MM.1S (cell line): ENCODE measurements at regions not wholly inside any gene's neighbourhood (a gene's known extent, or its start where the extent isn't known, plus 50 kb on each side); places are given as distances from the start of the nearest gene placed in this dataset.

ENCODE experiments used
- DNase-seq: peaks from one replicate; pipeline ENCODE4 v3.0.0-alpha.2; 2015
- H2AFZ ChIP-seq: fragments of 300-600 bp; sonication (generic); 2 replicates; pipeline ENCODE4 v1.6.0; 2016; ENCODE audit warnings: antibody characterized with exemption, low read length
- H3F3A ChIP-seq: fragments of 300-600 bp; sonication (generic); 2 replicates; pipeline ENCODE4 v1.6.1; 2016; ENCODE audit warnings: mild to moderate bottlenecking, antibody characterized with exemption, low read length, moderate library complexity, mixed read lengths; ENCODE audit not compliant: insufficient read depth
- H3K27ac ChIP-seq: fragments of 300-600 bp; sonication (generic); 2 replicates; pipeline ENCODE4 v1.5.1; 2016; ENCODE audit warnings: mild to moderate bottlenecking, low read length
- H3K27me3 ChIP-seq: fragments of 300-600 bp; sonication (generic); replicated peaks from 2 replicates; pipeline ENCODE4 v1.6.0; 2016; ENCODE audit warnings: low read length; ENCODE audit not compliant: insufficient read depth
- H3K36me3 ChIP-seq: fragments of 300-600 bp; sonication (generic); replicated peaks from 2 replicates; pipeline ENCODE4 v1.6.1; 2016; ENCODE audit warnings: mild to moderate bottlenecking, low read length, mixed read lengths; ENCODE audit not compliant: insufficient read depth
- H3K4me1 ChIP-seq: fragments of 300-600 bp; sonication (generic); 2 replicates; pipeline ENCODE4 v1.6.1; 2016; ENCODE audit warnings: low read length, mixed read lengths
- H3K4me2 ChIP-seq: fragments of 300-600 bp; sonication (generic); 2 replicates; pipeline ENCODE4 v1.6.0; 2016; ENCODE audit warnings: low read depth, low read length
- H3K4me3 ChIP-seq: fragments of 300-600 bp; sonication (generic); 2 replicates; pipeline ENCODE4 v1.5.1; 2016; ENCODE audit warnings: low read length, mixed read lengths
- H3K79me2 ChIP-seq: fragments of 300-600 bp; sonication (generic); 2 replicates; pipeline ENCODE4 v1.6.1; 2016; ENCODE audit warnings: mixed run types, low read length, mixed read lengths
- H3K9ac ChIP-seq: fragments of 300-600 bp; sonication (generic); 2 replicates; pipeline ENCODE4 v1.6.1; 2016; ENCODE audit warnings: low read length, mixed read lengths
- H3K9me2 ChIP-seq: fragments of 300-600 bp; sonication (generic); replicated peaks from 2 replicates; pipeline ENCODE4 v1.6.1; 2016; ENCODE audit warnings: mild to moderate bottlenecking, low read length, mixed read lengths; ENCODE audit not compliant: insufficient read depth
- H3K9me3 ChIP-seq: fragments of 300-600 bp; sonication (generic); replicated peaks from 2 replicates; pipeline ENCODE4 v1.6.1; 2016; ENCODE audit warnings: mild to moderate bottlenecking, low read length, mixed read lengths; ENCODE audit not compliant: insufficient read depth
- H4K20me1 ChIP-seq: fragments of 300-600 bp; sonication (generic); 2 replicates; pipeline ENCODE4 v1.6.1; 2016; ENCODE audit warnings: mild to moderate bottlenecking, low read length, moderate library complexity, mixed read lengths; ENCODE audit not compliant: insufficient read depth
- EZH2 ChIP-seq: fragments of 300-600 bp; sonication (generic); optimal IDR thresholded peaks from 2 replicates; pipeline ENCODE3; 2017; ENCODE audit warnings: low read depth, mild to moderate bottlenecking, antibody characterized with exemption, low read length, mixed read lengths
- EZH2phosphoT487 ChIP-seq: fragments of 300-600 bp; sonication (generic); IDR thresholded peaks from 2 replicates; pipeline ENCODE4 v1.6.1; 2018; ENCODE audit warnings: antibody characterized with exemption, low read length
- TF ChIP-seq, protein P1 (sequence below): fragments of 300-600 bp; sonication (generic); IDR thresholded peaks from 2 replicates; pipeline ENCODE4 v1.5.1; 2016; ENCODE audit warnings: antibody characterized with exemption, low read length, mixed read lengths

DNA sequence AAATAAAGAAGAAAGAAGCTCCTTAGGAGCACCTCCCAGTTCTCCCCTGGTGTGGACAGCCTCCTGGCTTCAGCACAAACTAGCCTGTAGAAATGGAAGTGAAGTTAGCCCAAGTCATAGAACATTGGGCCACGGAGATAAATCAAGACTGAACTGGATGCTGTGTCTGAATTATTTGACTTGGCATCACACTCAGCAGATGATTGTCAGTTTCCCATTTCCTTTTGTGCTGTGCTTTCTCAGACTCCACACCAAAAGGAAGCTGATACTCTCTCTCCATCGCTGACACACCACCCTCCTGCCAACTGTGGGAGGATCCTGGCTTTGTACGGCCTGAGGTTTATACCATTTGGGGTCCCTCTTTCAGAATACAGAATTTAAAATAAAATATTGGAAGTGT, 209.8 kb downstream of the TFAP2A start:
- H4K20me1 ChIP-seq, result no peaks in the 10 kb centered on the region
- no peak overlapping the region for H3K9ac ChIP-seq
- no peak for DNase-seq
- H2AFZ ChIP-seq, result no peak overlapping the region
- no peaks in the 10 kb centered on the region for H3K27me3 ChIP-seq
- no peaks in the 10 kb centered on the region for H3K36me3 ChIP-seq
- no peaks in the 10 kb centered on the region for H3K4me1 ChIP-seq
- no peak overlapping the region for H3K4me3 ChIP-seq
- no peak overlapping the region for H3K27ac ChIP-seq
- H3F3A ChIP-seq, result no peaks in the 10 kb centered on the region
- no peaks in the 10 kb centered on the region for H3K9me2 ChIP-seq
- H3K4me2 ChIP-seq, result no peak overlapping the region
- H3K79me2 ChIP-seq, result no peaks in the 10 kb centered on the region
- TF ChIP-seq, protein P1, sequence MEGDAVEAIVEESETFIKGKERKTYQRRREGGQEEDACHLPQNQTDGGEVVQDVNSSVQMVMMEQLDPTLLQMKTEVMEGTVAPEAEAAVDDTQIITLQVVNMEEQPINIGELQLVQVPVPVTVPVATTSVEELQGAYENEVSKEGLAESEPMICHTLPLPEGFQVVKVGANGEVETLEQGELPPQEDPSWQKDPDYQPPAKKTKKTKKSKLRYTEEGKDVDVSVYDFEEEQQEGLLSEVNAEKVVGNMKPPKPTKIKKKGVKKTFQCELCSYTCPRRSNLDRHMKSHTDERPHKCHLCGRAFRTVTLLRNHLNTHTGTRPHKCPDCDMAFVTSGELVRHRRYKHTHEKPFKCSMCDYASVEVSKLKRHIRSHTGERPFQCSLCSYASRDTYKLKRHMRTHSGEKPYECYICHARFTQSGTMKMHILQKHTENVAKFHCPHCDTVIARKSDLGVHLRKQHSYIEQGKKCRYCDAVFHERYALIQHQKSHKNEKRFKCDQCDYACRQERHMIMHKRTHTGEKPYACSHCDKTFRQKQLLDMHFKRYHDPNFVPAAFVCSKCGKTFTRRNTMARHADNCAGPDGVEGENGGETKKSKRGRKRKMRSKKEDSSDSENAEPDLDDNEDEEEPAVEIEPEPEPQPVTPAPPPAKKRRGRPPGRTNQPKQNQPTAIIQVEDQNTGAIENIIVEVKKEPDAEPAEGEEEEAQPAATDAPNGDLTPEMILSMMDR, result no peak
- no peak for TF ChIP-seq EZH2phosphoT487
- TF ChIP-seq EZH2, result no peak
- H3K9me3 ChIP-seq, result no peaks in the 10 kb centered on the region

- Histone ChIP-seq H3K9me2 (no peaks in the 10 kb centered on the region), H3K4me1 (no peaks in the 10 kb centered on the region), H3F3A (no peaks in the 10 kb centered on the region), H3K27ac (no peak overlapping the region), H3K27me3 (no peaks in the 10 kb centered on the region), H4K20me1 (no peaks in the 10 kb centered on the region), H3K4me2 (no peak overlapping the region), H3K9ac (no peak overlapping the region), H3K36me3 (no peaks in the 10 kb centered on the region), H3K79me2 (no peaks in the 10 kb centered on the region), H3K4me3 (no peak overlapping the region), H2AFZ (no peak overlapping the region), H3K9me3 (no peaks in the 10 kb centered on the region)
- TF ChIP-seq EZH2 (no peak), EZH2phosphoT487 (no peak)
- TF ChIP-seq, protein P1, result no peak
- no peak for DNase-seq
Observed at GRCh38 chr6:10203651-10204050, 211.2 kb downstream of the TFAP2A start.

DNA sequence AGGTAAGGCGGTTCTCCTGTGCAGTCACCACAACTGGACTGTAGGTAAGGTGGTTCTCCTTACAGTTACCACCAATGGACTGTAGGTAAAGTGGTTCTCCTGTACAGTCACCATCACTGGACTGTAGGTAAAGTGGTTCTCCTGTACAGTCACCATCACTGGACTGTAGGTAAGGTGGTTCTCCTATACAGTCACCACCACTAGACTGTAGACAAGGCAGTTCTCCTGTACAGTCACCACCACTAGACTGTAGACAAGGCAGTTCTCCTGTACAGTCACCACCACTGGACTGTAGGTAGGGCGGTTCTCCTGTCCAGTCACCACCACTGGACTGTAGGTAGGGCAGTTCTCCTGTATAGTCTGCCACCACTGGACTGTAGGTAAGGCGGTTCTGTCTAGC, 212.3 kb downstream of the TFAP2A start:
- H3K27ac ChIP-seq, result no peak overlapping the region
- H3K27me3 ChIP-seq, result no peaks in the 10 kb centered on the region
- H3K4me1 ChIP-seq, result no peaks in the 10 kb centered on the region
- H3K79me2 ChIP-seq, result no peaks in the 10 kb centered on the region
- no peaks in the 10 kb centered on the region for H3K9me2 ChIP-seq
- no peaks in the 10 kb centered on the region for H3F3A ChIP-seq
- no peak overlapping the region for H3K4me3 ChIP-seq
- H3K36me3 ChIP-seq, result no peaks in the 10 kb centered on the region
- no peak for DNase-seq
- no peaks in the 10 kb centered on the region for H3K9me3 ChIP-seq
- H3K9ac ChIP-seq, result no peak overlapping the region
- H4K20me1 ChIP-seq, result no peaks in the 10 kb centered on the region
- H2AFZ ChIP-seq, result no peak overlapping the region
- no peak overlapping the region for H3K4me2 ChIP-seq
- no peak for TF ChIP-seq EZH2
- TF ChIP-seq, protein P1, result no peak
- TF ChIP-seq EZH2phosphoT487, result no peak
